H9 (cell line): ENCODE measurements at regions not wholly inside any gene's neighbourhood (a gene's known extent, or its start where the extent isn't known, plus 50 kb on each side); places are given as distances from the start of the nearest gene placed in this dataset.

Source experiments
- DNase-seq: peaks from one replicate; pipeline ENCODE4 v3.0.0-alpha.2; 2017
- H2AFZ ChIP-seq: one replicate; pipeline ENCODE4 v1.6.1; 2013; ENCODE audit warnings: mild to moderate bottlenecking, low read length, control low read depth, moderate library complexity
- H2AK5ac ChIP-seq: 2 replicates; pipeline ENCODE4 v1.6.1; 2013; ENCODE audit warnings: low read length, control low read depth, mixed read lengths; ENCODE audit not compliant: insufficient read length
- H2BK120ac ChIP-seq: one replicate; pipeline ENCODE4 v1.6.1; 2013; ENCODE audit warnings: low read depth, mild to moderate bottlenecking, low read length, control low read depth, inconsistent platforms; ENCODE audit not compliant: poor library complexity, severe bottlenecking
- H2BK12ac ChIP-seq: 2 replicates; pipeline ENCODE4 v1.6.1; 2013; ENCODE audit warnings: low read length, control low read depth, mixed read lengths, low read depth; ENCODE audit not compliant: insufficient read length
- H2BK15ac ChIP-seq: 2 replicates; pipeline ENCODE4 v1.6.1; 2013; ENCODE audit warnings: low read depth, low read length, control low read depth
- H2BK20ac ChIP-seq: one replicate; pipeline ENCODE4 v1.6.1; 2013; ENCODE audit warnings: low read depth, mild to moderate bottlenecking, low read length, control low read depth, inconsistent platforms; ENCODE audit not compliant: poor library complexity, severe bottlenecking
- H2BK5ac ChIP-seq: 2 replicates; pipeline ENCODE4 v1.6.1; 2013; ENCODE audit warnings: low read length, control low read depth, mixed read lengths; ENCODE audit not compliant: insufficient read length
- H3K14ac ChIP-seq: 2 replicates; pipeline ENCODE4 v1.6.1; 2013; ENCODE audit warnings: low read length, control low read depth; ENCODE audit not compliant: insufficient read depth
- H3K18ac ChIP-seq: 2 replicates; pipeline ENCODE4 v1.6.1; 2013; ENCODE audit warnings: low read depth, mild to moderate bottlenecking, mixed read lengths, low read length, control low read depth; ENCODE audit not compliant: insufficient read length
- H3K23ac ChIP-seq: 2 replicates; pipeline ENCODE4 v1.6.1; 2013; ENCODE audit warnings: low read length, control low read depth, mixed read lengths, low read depth; ENCODE audit not compliant: insufficient read length
- H3K23me2 ChIP-seq: 2 replicates; pipeline ENCODE4 v1.6.1; 2013; ENCODE audit warnings: low read depth, mild to moderate bottlenecking, mixed read lengths, low read length, control low read depth; ENCODE audit not compliant: insufficient read length, poor library complexity, severe bottlenecking
- H3K27ac ChIP-seq: 2 replicates; pipeline ENCODE4 v1.5.1; 2013; ENCODE audit warnings: low read length, control low read depth, mixed read lengths, low read depth; ENCODE audit not compliant: insufficient read length
- H3K27me3 ChIP-seq: 2 replicates; pipeline ENCODE4 v1.6.1; 2013; ENCODE audit warnings: low read length, control low read depth, inconsistent platforms; ENCODE audit not compliant: insufficient read depth
- H3K4ac ChIP-seq: 2 replicates; pipeline ENCODE4 v1.6.1; 2013; ENCODE audit warnings: low read depth, mild to moderate bottlenecking, control low read depth, inconsistent platforms, low read length, moderate library complexity
- H3K4me1 ChIP-seq: 2 replicates; pipeline ENCODE4 v1.6.1; 2013; ENCODE audit warnings: low read length, control low read depth, inconsistent platforms; ENCODE audit not compliant: insufficient read depth
- H3K4me2 ChIP-seq: 2 replicates; pipeline ENCODE4 v1.6.1; 2013; ENCODE audit warnings: low read length, control low read depth, mixed read lengths; ENCODE audit not compliant: insufficient read length, insufficient read depth
- H3K56ac ChIP-seq: 2 replicates; pipeline ENCODE4 v1.6.1; 2013; ENCODE audit warnings: low read depth, mild to moderate bottlenecking, mixed read lengths, low read length, control low read depth; ENCODE audit not compliant: insufficient read length
- H3K79me1 ChIP-seq: 2 replicates; pipeline ENCODE4 v1.6.1; 2013; ENCODE audit warnings: low read depth, mild to moderate bottlenecking, moderate library complexity, low read length, control low read depth, inconsistent platforms; ENCODE audit not compliant: insufficient read depth, poor library complexity, severe bottlenecking
- H3K79me2 ChIP-seq: 2 replicates; pipeline ENCODE4 v1.6.1; 2013; ENCODE audit warnings: low read length, control low read depth, inconsistent platforms; ENCODE audit not compliant: insufficient read depth
- H3K9ac ChIP-seq: 2 replicates; pipeline ENCODE4 v1.6.1; 2013; ENCODE audit warnings: low read length, control low read depth, mixed read lengths; ENCODE audit not compliant: insufficient read length; ENCODE audit errors: extremely low read depth
- H3K9me3 ChIP-seq: one replicate; pipeline ENCODE4 v1.6.1; 2013; ENCODE audit warnings: low read depth, low read length, inconsistent platforms; ENCODE audit not compliant: control insufficient read depth
- H3T11ph ChIP-seq: one replicate; pipeline ENCODE4 v1.6.1; 2013; ENCODE audit warnings: mild to moderate bottlenecking, low read length, control low read depth, inconsistent platforms
- H4K20me1 ChIP-seq: one replicate; pipeline ENCODE4 v1.6.1; 2013; ENCODE audit not compliant: control insufficient read depth, insufficient read length, insufficient read depth
- H4K5ac ChIP-seq: 2 replicates; pipeline ENCODE4 v1.6.1; 2013; ENCODE audit warnings: low read depth, mild to moderate bottlenecking, mixed read lengths, low read length, control low read depth; ENCODE audit not compliant: insufficient read length
- H4K8ac ChIP-seq: replicated peaks from 2 replicates; pipeline ENCODE4 v1.6.1; 2013; ENCODE audit warnings: low read length, control low read depth, mixed read lengths, low read depth; ENCODE audit not compliant: insufficient read length
- H4K91ac ChIP-seq: 2 replicates; pipeline ENCODE4 v1.6.1; 2013; ENCODE audit warnings: low read depth, mild to moderate bottlenecking, moderate library complexity, mixed read lengths, low read length, control low read depth; ENCODE audit not compliant: insufficient read length
- H3K27ac Mint-ChIP-seq, 3 experiments: 2 replicates in 2 of 3; 3 replicates in 1 of 3; pipeline ENCODE4 v1.8.0; 2020 to 2021; ENCODE audit warnings: mixed read lengths in 3 of 3, mild to moderate bottlenecking in 1 of 3, moderate library complexity in 1 of 3
- H3K27me3 Mint-ChIP-seq: 2 replicates; pipeline ENCODE4 v1.8.0; 2021; ENCODE audit warnings: low read depth, mild to moderate bottlenecking, moderate library complexity, mixed read lengths
- H3K36me3 Mint-ChIP-seq, 3 experiments: 2 replicates in 2 of 3; 3 replicates in 1 of 3; pipeline ENCODE4 v1.8.0; 2020 to 2021; ENCODE audit warnings: low read depth in 3 of 3, mixed read lengths in 3 of 3; ENCODE audit not compliant: insufficient read depth in 1 of 3
- H3K4me1 Mint-ChIP-seq, 2 experiments: 2 replicates each; pipeline ENCODE4 v1.8.0; 2020; ENCODE audit warnings: mixed read lengths in 2 of 2
- H3K4me3 Mint-ChIP-seq, 2 experiments: 2 replicates in 1 of 2; 3 replicates in 1 of 2; pipeline ENCODE4 v1.8.0; 2020 to 2021; ENCODE audit warnings: mild to moderate bottlenecking in 2 of 2, mixed read lengths in 2 of 2, moderate library complexity in 1 of 2
- H3K9me3 Mint-ChIP-seq, 2 experiments: 2 replicates in 1 of 2; 3 replicates in 1 of 2; pipeline ENCODE4 v1.8.0; 2020; ENCODE audit warnings: mild to moderate bottlenecking in 2 of 2, mixed read lengths in 2 of 2, moderate library complexity in 1 of 2
- WGBS: extraction: QIAGEN DNeasy Blood & Tissue Kit; methylation state at CpG from one replicate; pipeline ENCODE4 v1.1.7; 2013; ENCODE audit warnings: missing lambda C conversion rate, low lambda C conversion rate, mixed read lengths; ENCODE audit not compliant: insufficient read length; ENCODE audit errors: extremely low coverage; 5-methylcytosine and 5-hydroxymethylcytosine counted together
- TF ChIP-seq, protein P1 (sequence below): fragments of 200-600 bp; sonication (generic); conservative IDR thresholded peaks from 3 replicates; pipeline ENCODE4 v1.8.0; 2021; ENCODE audit warnings: antibody characterized with exemption, mild to moderate bottlenecking

DNA sequence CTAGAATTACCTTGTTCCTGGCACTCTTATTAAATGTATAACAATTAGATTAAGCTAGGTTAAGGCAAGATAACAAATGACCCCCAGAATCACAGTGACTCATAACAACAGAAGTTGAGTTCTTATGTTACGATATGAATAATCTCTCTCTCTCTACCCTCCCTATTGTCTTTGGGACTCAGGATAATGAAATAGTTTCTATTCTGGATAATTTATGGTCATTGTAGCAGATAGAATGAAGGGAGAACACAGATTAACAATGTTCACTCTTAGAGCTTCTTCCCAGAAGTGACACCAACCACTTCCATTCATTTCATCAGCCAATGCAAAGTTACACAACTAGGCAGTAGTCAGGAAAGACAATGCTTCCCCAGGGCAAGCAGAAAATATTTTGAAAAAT is 334.5 kb downstream of the C11orf87 start:
- H2AK5ac ChIP-seq, result no peak overlapping the region
- H4K20me1 ChIP-seq, result no peaks in the 10 kb centered on the region
- H3K4me2 ChIP-seq, result no peak overlapping the region
- TF ChIP-seq, protein P1, sequence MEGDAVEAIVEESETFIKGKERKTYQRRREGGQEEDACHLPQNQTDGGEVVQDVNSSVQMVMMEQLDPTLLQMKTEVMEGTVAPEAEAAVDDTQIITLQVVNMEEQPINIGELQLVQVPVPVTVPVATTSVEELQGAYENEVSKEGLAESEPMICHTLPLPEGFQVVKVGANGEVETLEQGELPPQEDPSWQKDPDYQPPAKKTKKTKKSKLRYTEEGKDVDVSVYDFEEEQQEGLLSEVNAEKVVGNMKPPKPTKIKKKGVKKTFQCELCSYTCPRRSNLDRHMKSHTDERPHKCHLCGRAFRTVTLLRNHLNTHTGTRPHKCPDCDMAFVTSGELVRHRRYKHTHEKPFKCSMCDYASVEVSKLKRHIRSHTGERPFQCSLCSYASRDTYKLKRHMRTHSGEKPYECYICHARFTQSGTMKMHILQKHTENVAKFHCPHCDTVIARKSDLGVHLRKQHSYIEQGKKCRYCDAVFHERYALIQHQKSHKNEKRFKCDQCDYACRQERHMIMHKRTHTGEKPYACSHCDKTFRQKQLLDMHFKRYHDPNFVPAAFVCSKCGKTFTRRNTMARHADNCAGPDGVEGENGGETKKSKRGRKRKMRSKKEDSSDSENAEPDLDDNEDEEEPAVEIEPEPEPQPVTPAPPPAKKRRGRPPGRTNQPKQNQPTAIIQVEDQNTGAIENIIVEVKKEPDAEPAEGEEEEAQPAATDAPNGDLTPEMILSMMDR, result no peak
- no peak overlapping the region for H3K14ac ChIP-seq
- Mint-ChIP-seq H3K9me3 (peaks cover 0 to 3% of the 10 kb centered on the region in 2 experiments; a peak in 2 of 5 replicates), H3K4me1 (peaks cover 0 to 3% of the 10 kb centered on the region in 2 experiments; a peak in 2 of 4 replicates), H3K27me3 (no peaks in the 10 kb centered on the region), H3K27ac (no peak overlapping the region), H3K36me3 (no peaks in the 10 kb centered on the region), H3K4me3 (no peak overlapping the region)
- H2AFZ ChIP-seq, result no peak overlapping the region
- no peak overlapping the region for H3K9ac ChIP-seq
- no peak overlapping the region for H3T11ph ChIP-seq
- H3K27ac ChIP-seq, result no peak overlapping the region
- H2BK15ac ChIP-seq, result no peak overlapping the region
- H3K9me3 ChIP-seq, result no peaks in the 10 kb centered on the region
- no peak overlapping the region for H3K56ac ChIP-seq
- no peaks in the 10 kb centered on the region for H3K79me2 ChIP-seq
- H2BK12ac ChIP-seq, result no peak overlapping the region
- H3K4me1 ChIP-seq, result no peaks in the 10 kb centered on the region
- H3K27me3 ChIP-seq, result no peaks in the 10 kb centered on the region
- H2BK20ac ChIP-seq, result no peak overlapping the region
- H4K8ac ChIP-seq, result no peak overlapping the region
- H3K23me2 ChIP-seq, result no peaks in the 10 kb centered on the region
- no peak for DNase-seq
- no peak overlapping the region for H2BK5ac ChIP-seq
- H2BK120ac ChIP-seq, result no peak overlapping the region
- H3K23ac ChIP-seq, result no peak overlapping the region
- H3K18ac ChIP-seq, result no peak overlapping the region
- no peak overlapping the region for H4K91ac ChIP-seq
- H3K4ac ChIP-seq, result no peak overlapping the region
- H3K79me1 ChIP-seq, result no peaks in the 10 kb centered on the region
- no peak overlapping the region for H4K5ac ChIP-seq
- WGBS, result no CpG with 5 or more reads among the region's 1 CpG
